PC-3 (cell line): ENCODE measurements at regions not wholly inside any gene's neighbourhood (a gene's known extent, or its start where the extent isn't known, plus 50 kb on each side); places are given as distances from the start of the nearest gene placed in this dataset.

ENCODE experiments used
- EZH2 ChIP-seq: fragments of 300-600 bp; sonication (generic); IDR thresholded peaks from one replicate; pipeline ENCODE4 v1.6.1; 2017; ENCODE audit warnings: antibody characterized with exemption, mild to moderate bottlenecking, low read length; ENCODE audit not compliant: unreplicated experiment
- TF ChIP-seq, protein P1 (sequence below): fragments of 300-600 bp; sonication (generic); conservative IDR thresholded peaks from 2 replicates; pipeline ENCODE4 v1.5.1; 2017; ENCODE audit warnings: antibody characterized with exemption, low read depth, mild to moderate bottlenecking, low read length

DNA sequence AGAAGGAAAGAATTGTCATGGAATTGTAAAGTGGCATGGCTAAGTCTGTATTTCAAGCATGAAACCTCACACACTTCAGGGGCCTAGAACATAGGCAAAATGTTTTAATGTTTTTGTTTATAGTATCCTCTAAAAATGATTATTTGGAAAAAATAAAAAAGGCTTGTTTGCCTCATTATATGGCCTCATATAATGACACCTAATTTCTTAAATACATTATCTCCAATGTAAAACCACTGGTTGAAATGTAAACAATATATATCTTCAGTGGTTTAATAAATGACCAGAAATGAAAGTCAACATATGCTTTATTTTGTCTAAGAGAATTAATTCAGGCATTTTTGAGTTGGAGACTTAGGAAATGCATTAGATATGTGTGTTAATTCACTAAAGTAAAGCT, 1736.6 kb downstream of the EFNA5 start:
- TF ChIP-seq, protein P1, sequence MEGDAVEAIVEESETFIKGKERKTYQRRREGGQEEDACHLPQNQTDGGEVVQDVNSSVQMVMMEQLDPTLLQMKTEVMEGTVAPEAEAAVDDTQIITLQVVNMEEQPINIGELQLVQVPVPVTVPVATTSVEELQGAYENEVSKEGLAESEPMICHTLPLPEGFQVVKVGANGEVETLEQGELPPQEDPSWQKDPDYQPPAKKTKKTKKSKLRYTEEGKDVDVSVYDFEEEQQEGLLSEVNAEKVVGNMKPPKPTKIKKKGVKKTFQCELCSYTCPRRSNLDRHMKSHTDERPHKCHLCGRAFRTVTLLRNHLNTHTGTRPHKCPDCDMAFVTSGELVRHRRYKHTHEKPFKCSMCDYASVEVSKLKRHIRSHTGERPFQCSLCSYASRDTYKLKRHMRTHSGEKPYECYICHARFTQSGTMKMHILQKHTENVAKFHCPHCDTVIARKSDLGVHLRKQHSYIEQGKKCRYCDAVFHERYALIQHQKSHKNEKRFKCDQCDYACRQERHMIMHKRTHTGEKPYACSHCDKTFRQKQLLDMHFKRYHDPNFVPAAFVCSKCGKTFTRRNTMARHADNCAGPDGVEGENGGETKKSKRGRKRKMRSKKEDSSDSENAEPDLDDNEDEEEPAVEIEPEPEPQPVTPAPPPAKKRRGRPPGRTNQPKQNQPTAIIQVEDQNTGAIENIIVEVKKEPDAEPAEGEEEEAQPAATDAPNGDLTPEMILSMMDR = no peak
- TF ChIP-seq EZH2 = no peak
